Mucosa of descending colon (tissue), 3 donors: ENCODE measurements at regions not wholly inside any gene's neighbourhood (a gene's known extent, or its start where the extent isn't known, plus 50 kb on each side); places are given as distances from the start of the nearest gene placed in this dataset.

ENCODE experiments used
- ATAC-seq: fragments of 200-7000 bp; cut with Tn5 transposase; one replicate; pipeline ENCODE4 v1.9.1; 2020; ENCODE audit warnings: mild to moderate bottlenecking, moderate library complexity
- DNase-seq, 3 donors: peaks; one replicate each; pipeline ENCODE4 v3.0.0-alpha.2; 2020
- H3K36me3 ChIP-seq: fragments of 200-600 bp; one replicate; pipeline ENCODE4 v1.8.0; 2021; ENCODE audit warnings: low read depth, mild to moderate bottlenecking
- H3K4me1 ChIP-seq: fragments of 200-600 bp; one replicate; pipeline ENCODE4 v1.8.0; 2021; ENCODE audit warnings: low read depth, mild to moderate bottlenecking
- H3K4me3 ChIP-seq: fragments of 200-600 bp; one replicate; pipeline ENCODE4 v1.8.0; 2021; ENCODE audit warnings: mild to moderate bottlenecking
- H3K9me3 ChIP-seq: fragments of 200-600 bp; one replicate; pipeline ENCODE4 v1.8.0; 2021; ENCODE audit warnings: mild to moderate bottlenecking
- CTCF ChIP-seq: fragments of 200-600 bp; IDR thresholded peaks from one replicate; pipeline ENCODE4 v1.8.0; 2022; ENCODE audit warnings: antibody characterized with exemption, mild to moderate bottlenecking
- intact Hi-C, 2 donors: fragments of 100-400 bp; cut with DNase I in 1 of 2; cut with micrococcal nuclease in 1 of 2; formaldehyde crosslinking; loops; one replicate each; pipeline versions ENCODE4 v1.11.0 to v1.11.1; 2022; cut with DNase I, micrococcal nuclease
- donor health status: DM: no; HTN: no; CAD: no; lungs with moderate emphysema.
- donor health status: DM: no; HTN: no; CAD: no.
- donor health status: DM: no; HTN: yes; CAD: no.

- intact Hi-C loops = no loop called here
- no peaks in the 10 kb centered on the region for H3K36me3 ChIP-seq
- TF ChIP-seq CTCF = peak; percentile 19
- peak overlapping the region; percentile 35 for H3K4me3 ChIP-seq
- DNase-seq (peak; percentile 90 to 97 (median 95)), ATAC-seq (peak; percentile 85)
- H3K9me3 ChIP-seq = no peaks in the 10 kb centered on the region
- H3K4me1 ChIP-seq = no peaks in the 10 kb centered on the region
These were observed 117.3 kb downstream of the HFE start for GRCh38 chr6:26204332-26205160.

DNA sequence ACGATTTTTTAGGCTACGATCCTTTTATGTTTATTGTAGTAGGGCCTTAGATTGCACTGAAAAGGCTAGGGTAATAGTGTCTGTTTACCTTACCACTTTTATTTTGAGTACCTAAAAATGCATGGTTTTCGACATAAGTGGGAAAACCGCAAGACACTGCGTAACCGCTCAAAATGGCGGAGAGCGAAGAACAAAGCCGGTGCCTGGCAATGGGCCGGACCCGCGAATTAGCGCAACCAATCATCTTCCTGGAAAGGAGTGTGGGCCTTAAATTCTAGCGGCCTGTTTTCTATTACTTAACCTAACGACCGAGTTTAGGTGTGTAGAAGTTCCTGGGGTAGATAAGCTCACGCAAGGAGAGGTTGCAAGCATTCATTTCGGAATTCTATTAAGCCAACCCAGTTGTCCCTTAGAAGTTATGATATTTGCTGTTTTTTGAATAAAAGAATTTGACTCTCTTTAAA, 118.0 kb downstream of the HFE start:
- ATAC-seq (peak; percentile 78), DNase-seq (peak; percentile 85 to 88 (median 87))
- intact Hi-C loops = no loop called here
- no peaks in the 10 kb centered on the region for H3K36me3 ChIP-seq
- no peaks in the 10 kb centered on the region for H3K9me3 ChIP-seq
- no peaks in the 10 kb centered on the region for H3K4me1 ChIP-seq
- peak overlapping the region; percentile 35 for H3K4me3 ChIP-seq
- TF ChIP-seq CTCF = no peak

DNA sequence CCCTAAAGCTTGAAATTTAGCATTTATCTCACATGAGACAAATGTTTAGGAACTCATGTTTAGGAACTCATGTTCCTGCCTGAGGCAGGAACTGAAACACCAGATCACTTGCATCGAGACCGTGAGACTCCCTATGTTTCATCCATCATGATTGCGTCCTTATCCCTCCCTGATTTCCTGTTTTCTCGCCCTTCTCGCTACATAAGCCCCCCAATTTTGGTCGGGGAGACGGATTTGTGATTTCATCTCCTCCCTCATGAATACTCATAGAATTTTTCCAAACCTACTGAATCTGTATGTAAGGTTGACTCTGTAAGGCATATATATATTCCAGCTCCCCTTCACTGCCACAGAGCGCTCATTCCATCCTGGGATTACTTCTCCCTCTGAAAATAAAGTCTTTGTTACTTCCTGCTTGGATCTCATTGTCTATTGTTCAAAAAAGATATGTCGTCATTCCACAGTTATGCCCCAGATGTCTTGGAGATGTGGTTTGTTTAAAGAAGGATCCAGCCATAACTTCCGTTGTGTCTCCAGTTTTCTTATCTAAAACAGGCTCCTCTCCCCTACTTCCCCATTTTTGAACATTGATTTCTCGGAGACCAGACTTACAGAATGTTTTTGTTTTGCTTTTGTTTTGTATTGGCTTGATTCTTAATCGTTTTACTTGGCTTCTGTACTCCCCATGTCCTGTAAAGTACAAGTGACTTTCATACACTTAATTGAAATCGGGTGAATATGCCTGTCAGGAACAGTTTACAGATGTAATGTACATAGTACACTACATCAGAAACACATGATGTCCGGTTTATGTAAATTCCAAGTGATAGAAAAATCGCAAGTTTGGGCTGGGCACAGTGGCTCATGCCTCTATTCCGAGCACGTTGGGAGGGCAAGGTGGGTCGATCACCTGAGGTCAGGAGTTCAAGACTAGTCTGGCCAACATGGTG, 118.7 kb downstream of the HFE start:
- no peaks in the 10 kb centered on the region for H3K36me3 ChIP-seq
- intact Hi-C loops = no loop called here
- no peak for TF ChIP-seq CTCF
- no peaks in the 10 kb centered on the region for H3K4me1 ChIP-seq
- DNase-seq (peak in 1 of 3 donors; percentile 53), ATAC-seq (peak; percentile 60)
- H3K9me3 ChIP-seq = no peaks in the 10 kb centered on the region
- peak overlapping the region; percentile 35 for H3K4me3 ChIP-seq

DNA sequence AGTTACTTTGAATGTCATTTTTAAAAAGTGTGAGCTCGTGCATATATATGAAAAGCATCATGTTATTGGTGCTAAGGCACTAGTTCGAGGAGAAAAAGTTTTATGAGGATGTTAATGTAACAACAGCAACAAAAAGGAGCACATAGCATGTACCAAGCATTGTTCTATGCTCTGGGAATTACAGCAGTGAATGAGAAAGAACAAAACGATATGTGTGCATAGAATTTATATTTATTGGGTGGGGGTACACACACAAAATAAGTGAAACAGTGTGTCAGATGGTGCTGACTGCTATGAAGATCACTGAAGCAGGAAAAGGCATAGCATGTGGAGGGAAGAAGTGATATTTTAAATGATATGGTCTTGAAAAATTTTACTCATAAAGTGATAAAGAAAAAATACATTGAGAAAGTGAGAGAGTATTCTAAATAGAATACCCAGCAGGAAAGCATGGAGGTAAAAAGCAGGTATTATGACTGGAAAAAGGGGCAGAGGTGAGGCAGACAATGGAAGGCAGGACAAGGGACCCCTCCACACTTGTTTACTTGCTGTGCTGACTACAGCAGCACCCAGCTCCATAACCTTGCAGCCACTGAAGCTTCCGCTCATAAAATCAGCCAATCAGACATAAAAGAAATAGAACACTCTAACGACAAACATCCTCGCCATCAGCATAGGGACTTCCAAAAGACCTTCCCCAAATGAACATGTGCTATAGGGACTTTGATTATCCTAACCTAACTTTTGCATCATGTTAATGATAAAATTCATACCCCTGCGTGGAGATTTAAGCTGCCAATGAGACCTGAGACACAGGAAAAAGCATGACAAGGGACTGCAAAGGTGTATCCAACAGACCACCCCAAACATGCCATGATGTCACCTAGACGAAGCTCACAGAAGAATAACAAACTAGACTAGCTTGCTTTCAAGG, 119.9 kb downstream of the HFE start:
- Histone ChIP-seq H3K9me3 (no peaks in the 10 kb centered on the region), H3K4me3 (no peak overlapping the region), H3K4me1 (no peaks in the 10 kb centered on the region), H3K36me3 (no peaks in the 10 kb centered on the region)
- no peak for ATAC-seq
- intact Hi-C loops = no loop called here
- no peak for TF ChIP-seq CTCF
- no peak for DNase-seq

DNA sequence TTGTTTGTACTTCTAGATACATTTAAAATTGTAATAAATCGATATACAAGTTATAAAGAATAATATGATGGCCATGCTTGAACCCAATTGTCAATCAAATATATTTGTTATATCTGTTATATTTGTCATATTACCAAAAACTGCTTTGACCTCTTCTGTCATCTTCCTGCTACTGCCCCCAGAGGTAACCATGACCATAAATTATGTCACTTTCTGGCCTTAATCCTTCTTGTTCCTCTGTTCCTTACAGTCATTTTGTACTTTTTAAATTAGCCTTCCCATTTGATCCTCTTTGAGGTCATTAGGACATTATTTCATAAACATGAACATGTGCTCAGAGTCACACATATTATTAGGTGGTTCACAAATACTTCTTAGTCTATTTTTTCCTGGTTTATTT, 124.7 kb downstream of the HFE start:
- H3K4me3 ChIP-seq = no peak overlapping the region
- no peak for TF ChIP-seq CTCF
- H3K9me3 ChIP-seq = no peaks in the 10 kb centered on the region
- intact Hi-C loops = loop anchor here in 1 of 2 donors (10.0 kb wide), 1 partner anchor 923 kb away; a partner anchor contains a TSS
- H3K36me3 ChIP-seq = peaks cover 6% of the 10 kb centered on the region
- peaks cover 6% of the 10 kb centered on the region for H3K4me1 ChIP-seq
- DNase-seq (no peak), ATAC-seq (no peak)
